GM19397 (cell line): ENCODE measurements at regions not wholly inside any gene's neighbourhood (a gene's known extent, or its start where the extent isn't known, plus 50 kb on each side); places are given as distances from the start of the nearest gene placed in this dataset.

Source experiments
- ATAC-seq: cut with Tn5 transposase; IDR thresholded peaks from one replicate; pipeline ENCODE4 v1.9.1; 2021; ENCODE audit warnings: mild to moderate bottlenecking, moderate library complexity; ENCODE audit not compliant: unreplicated experiment

GRCh38 chr16:64543441-64543840 is 578.4 kb downstream of the CDH11 start:
- ATAC-seq = no peak

GRCh38 chr16:64543031-64543430 is 578.8 kb downstream of the CDH11 start:
- ATAC-seq = no peak

- ATAC-seq = no peak
Measured at GRCh38 chr16:64542152-64542551, 579.7 kb downstream of the CDH11 start.

GRCh38 chr16:64541621-64542020 is 580.2 kb downstream of the CDH11 start:
- no peak for ATAC-seq

GRCh38 chr16:64540434-64540833 is 581.4 kb downstream of the CDH11 start:
- no peak for ATAC-seq

- ATAC-seq = no peak
Measured at GRCh38 chr16:64539811-64540371, 582.0 kb downstream of the CDH11 start.

- ATAC-seq = no peak
Measured at GRCh38 chr16:64534180-64534780, 587.6 kb downstream of the CDH11 start.

- ATAC-seq = no peak
Measured at GRCh38 chr16:64532691-64533090, 589.2 kb downstream of the CDH11 start.

- no peak for ATAC-seq
Measured at GRCh38 chr16:64532117-64532516, 589.7 kb downstream of the CDH11 start.

- ATAC-seq = no peak
Measured at GRCh38 chr16:64531401-64531800, 590.5 kb downstream of the CDH11 start.

- no peak for ATAC-seq
Measured at GRCh38 chr16:64522548-64522947, 599.3 kb downstream of the CDH11 start.

- no peak for ATAC-seq
Measured at GRCh38 chr16:64513871-64514270, 608.0 kb downstream of the CDH11 start.

GRCh38 chr16:64507240-64508024 is 614.4 kb downstream of the CDH11 start:
- no peak for ATAC-seq

GRCh38 chr16:64499211-64499610 is 622.7 kb downstream of the CDH11 start:
- no peak for ATAC-seq

- ATAC-seq = no peak
Measured at GRCh38 chr16:64498363-64498762, 623.5 kb downstream of the CDH11 start.

- ATAC-seq = no peak
Measured at GRCh38 chr16:64493709-64494108, 628.2 kb downstream of the CDH11 start.

GRCh38 chr16:64489449-64489848 is 632.4 kb downstream of the CDH11 start:
- ATAC-seq = no peak

GRCh38 chr16:64486561-64486960 is 635.3 kb downstream of the CDH11 start:
- no peak for ATAC-seq

GRCh38 chr16:64481497-64481896 is 640.4 kb downstream of the CDH11 start:
- no peak for ATAC-seq

GRCh38 chr16:64478252-64478906 is 643.5 kb downstream of the CDH11 start:
- ATAC-seq = no peak

- no peak for ATAC-seq
Measured at GRCh38 chr16:64475627-64476351, 646.1 kb downstream of the CDH11 start.
